ENCODE measurements at regions not wholly inside any gene's neighbourhood (a gene's known extent, or its start where the extent isn't known, plus 50 kb on each side); places are given as distances from the start of the nearest gene placed in this dataset.

DNA sequence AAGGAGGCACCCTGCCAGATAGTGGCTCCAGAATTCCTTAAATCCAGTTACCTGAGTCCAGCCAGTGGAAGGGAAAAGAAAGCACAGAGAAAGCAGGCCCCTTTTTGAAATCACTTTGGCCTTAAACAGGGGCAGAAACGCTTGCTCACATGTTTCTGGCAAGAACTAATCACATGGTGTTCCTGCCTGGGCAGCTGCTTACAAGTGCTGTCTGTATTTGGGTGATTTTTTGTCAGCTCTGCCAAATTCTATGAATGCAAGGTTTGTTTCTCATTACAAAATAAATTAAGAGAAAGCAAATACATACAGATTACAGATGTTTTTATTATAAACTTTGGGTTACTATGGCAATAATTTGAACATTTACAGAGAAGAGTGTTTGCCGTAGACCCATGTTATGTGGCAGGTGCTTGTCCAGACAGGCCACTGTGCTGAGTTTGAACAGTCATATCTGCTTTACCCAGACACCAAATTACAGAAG, 1237.8 kb downstream of the SLITRK5 start:
- no peak for ATAC-seq
- no peak for DNase-seq (ENCODE audit: low spot score in 2 of 2)
- peaks cover 4 to 8% of the 10 kb centered on the region in 2 donors for H3K9me3 Mint-ChIP-seq
- H3K36me3 Mint-ChIP-seq = peaks cover 0 to 7% of the 10 kb centered on the region in 2 donors
- H3K27ac Mint-ChIP-seq = no peak overlapping the region

DNA sequence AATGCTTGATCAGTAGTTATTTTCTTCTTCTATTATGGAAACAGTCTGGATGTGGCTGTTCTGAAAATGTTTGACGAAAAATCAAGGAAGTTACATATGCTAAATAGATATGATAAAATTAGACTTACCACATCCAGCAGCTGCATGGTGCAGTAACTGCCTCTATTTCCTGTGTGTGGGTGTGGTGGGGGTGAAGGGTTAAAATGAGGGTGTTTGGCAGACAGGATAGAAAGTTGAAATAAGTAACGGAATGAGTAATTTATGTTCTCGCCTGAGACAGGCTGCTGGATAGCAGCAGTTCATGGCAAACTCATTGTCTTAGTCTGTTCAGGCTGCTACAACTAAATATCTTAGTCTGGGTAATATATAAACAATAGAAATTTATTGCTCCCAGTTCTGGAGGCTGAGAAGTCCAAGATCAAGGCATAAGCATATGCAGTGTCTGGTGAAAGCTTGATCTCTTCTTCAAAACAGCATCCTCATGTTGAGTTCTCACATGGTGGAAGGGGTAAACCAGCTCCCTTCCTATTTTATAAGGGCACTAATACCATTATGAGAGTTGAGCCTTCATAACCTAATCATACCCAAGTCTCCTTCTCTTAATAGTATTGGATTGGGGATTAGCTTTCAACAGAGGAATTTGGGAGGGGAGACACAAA, 1248.9 kb downstream of the SLITRK5 start:
- peak in 1 of 2 donors; percentile 15 for DNase-seq (ENCODE audit: low spot score in 2 of 2)
- Mint-ChIP-seq H3K27ac (no peak overlapping the region), H3K9me3 (peaks cover 6 to 24% of the 10 kb centered on the region in 2 donors), H3K36me3 (peaks cover 0 to 13% of the 10 kb centered on the region in 2 donors)
- peak; percentile 80 to 96 for ATAC-seq

DNA sequence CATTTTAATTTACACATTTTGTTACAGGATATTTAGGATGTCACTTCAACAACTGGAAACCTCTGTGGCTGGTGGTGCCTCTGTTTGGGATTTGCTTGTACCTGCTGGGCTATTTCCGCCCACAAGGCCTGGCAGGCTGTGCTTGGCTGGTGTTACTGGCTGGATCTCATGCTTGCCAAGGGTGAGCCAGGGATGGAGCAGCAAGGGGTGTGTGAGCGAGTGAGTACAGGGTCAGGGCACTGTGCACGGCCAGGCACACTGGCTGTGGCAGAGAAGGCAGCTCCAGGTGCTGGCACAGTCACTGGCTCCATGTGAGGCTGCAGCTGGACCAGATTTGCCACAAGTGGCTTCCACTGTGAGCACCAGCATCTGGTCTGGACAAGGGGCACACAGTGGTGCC, 1254.8 kb downstream of the SLITRK5 start:
- Mint-ChIP-seq H3K36me3 (peaks cover 0 to 13% of the 10 kb centered on the region in 2 donors), H3K9me3 (peaks cover 3 to 9% of the 10 kb centered on the region in 2 donors), H3K27ac (no peak overlapping the region)
- ATAC-seq (no peak), DNase-seq (ENCODE audit: low spot score in 2 of 2) (no peak)

DNA sequence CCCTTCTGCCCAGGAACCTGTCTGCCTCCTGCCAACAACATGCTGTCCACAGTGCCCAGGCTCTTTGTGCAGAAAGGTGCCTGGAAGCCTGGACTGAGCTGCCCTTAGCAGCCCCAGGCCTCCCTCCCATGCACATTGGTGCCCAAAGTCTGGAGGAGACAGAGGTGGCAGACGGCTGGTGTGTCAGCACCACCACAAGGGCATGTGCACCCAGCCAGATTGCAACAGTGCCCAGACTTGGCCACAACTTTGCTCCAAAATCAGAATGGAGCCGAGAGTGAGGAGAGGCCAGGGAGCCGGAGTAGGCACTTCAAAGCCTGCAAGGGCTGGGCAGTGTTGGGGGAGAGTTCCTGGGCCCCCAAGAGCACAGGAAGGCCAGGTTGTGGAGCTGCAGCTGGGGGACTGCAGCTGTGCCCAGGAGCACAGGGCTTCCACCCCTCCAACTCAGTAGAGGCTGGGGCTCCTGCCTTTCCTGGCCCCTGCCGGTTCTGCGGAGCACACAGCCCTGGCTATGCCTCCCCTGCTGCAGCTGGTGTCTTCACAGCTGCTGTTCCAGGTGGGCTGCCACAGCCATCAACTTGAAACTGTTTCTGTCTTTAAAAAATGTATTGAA, 1255.8 kb downstream of the SLITRK5 start:
- DNase-seq (ENCODE audit: low spot score in 2 of 2) (no peak), ATAC-seq (no peak)
- H3K36me3 Mint-ChIP-seq = peaks cover 0 to 13% of the 10 kb centered on the region in 2 donors
- H3K9me3 Mint-ChIP-seq = peaks cover 0 to 5% of the 10 kb centered on the region in 2 donors
- H3K27ac Mint-ChIP-seq = no peak overlapping the region

DNA sequence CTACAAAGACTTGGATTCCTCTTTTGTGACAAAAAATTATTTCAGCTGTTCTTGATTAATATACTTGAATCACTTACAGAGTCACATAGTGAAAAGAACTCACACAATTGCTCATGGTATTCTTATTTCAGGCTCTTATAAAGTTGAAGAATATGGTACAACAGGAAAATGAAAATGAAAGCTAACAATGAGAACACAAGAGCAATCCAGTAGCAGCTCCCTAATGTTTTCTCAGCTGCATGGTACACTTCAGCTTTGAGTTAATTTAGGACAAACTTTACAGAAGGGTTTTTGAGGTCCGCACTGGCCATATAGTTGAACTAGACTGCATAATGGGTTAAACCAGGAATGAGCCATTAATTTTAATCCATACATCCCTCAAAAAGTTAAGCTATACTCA, 1261.8 kb downstream of the SLITRK5 start:
- no peak for ATAC-seq
- peaks cover 0 to under 1% of the 10 kb centered on the region in 2 donors for H3K36me3 Mint-ChIP-seq
- H3K27ac Mint-ChIP-seq = no peak overlapping the region
- peaks cover 0 to 3% of the 10 kb centered on the region in 2 donors for H3K9me3 Mint-ChIP-seq
- no peak for DNase-seq (ENCODE audit: low spot score in 2 of 2)

DNA sequence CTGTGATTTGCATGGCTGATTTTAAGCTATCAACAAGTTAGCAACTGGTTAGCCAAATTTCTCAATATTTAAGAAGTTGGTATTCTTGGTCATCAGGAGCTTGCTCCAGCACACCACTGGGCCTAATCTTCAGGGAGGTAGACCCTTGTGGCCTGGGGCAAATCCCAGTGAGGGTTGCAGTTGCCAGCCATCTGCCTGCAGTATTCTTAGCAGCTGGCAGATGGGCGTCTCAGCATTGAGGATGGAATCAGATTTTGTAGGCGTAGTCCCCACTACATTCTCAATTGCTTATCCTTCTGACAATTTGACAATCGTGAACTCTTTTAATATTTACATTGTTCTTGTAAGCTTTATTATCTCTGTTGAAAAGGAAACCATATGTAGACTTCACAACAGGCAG, 1266.2 kb downstream of the SLITRK5 start:
- no peak for DNase-seq (ENCODE audit: low spot score in 2 of 2)
- Mint-ChIP-seq H3K27ac (no peak overlapping the region), H3K36me3 (no peaks in the 10 kb centered on the region), H3K9me3 (peaks cover 0 to under 1% of the 10 kb centered on the region in 2 donors)
- no peak for ATAC-seq

DNA sequence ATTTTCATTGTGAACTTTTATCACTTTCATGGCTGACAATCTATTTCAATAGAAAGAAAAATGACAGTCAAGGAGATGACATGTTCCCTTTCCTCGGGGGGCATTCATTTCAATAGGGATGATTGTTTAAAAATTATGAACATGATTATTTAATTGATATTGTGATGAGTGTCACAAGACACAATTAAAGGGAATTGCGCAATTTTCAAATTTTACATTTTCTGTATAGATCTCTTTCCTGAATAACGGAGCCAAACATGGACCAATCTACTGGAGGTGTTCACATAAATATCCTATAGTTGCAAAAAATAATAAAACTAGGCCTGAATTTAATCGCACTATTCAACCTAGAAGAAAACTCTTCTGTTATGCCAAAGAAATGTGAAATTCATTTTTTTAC, 1274.6 kb downstream of the SLITRK5 start:
- H3K27ac Mint-ChIP-seq = no peak overlapping the region
- H3K9me3 Mint-ChIP-seq = peaks cover 4 to 8% of the 10 kb centered on the region in 2 donors
- no peak for DNase-seq (ENCODE audit: low spot score in 2 of 2)
- no peaks in the 10 kb centered on the region for H3K36me3 Mint-ChIP-seq
- no peak for ATAC-seq

DNA sequence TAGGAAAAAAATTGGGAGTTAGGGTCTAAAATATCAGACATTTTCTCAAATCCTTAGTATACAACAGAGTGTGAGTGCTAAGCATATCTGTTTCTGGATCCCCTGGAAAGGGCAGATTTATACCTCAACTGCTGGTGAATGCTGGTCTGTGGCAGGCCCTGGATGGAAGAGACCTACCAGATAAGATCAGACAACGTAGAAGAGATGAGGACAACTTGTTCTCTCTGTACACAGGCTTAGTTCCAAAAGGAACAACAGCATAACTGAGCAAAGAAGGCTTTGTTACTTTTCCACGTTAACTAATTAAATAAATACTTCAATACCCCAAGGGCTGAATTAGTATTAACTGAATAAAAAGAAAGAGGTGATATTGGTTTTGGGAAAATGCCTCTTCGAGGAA, 1277.3 kb downstream of the SLITRK5 start:
- H3K36me3 Mint-ChIP-seq = no peaks in the 10 kb centered on the region
- DNase-seq (ENCODE audit: low spot score in 2 of 2) (no peak), ATAC-seq (no peak)
- H3K9me3 Mint-ChIP-seq = peaks cover 0 to 5% of the 10 kb centered on the region in 2 donors
- no peak overlapping the region for H3K27ac Mint-ChIP-seq

DNA sequence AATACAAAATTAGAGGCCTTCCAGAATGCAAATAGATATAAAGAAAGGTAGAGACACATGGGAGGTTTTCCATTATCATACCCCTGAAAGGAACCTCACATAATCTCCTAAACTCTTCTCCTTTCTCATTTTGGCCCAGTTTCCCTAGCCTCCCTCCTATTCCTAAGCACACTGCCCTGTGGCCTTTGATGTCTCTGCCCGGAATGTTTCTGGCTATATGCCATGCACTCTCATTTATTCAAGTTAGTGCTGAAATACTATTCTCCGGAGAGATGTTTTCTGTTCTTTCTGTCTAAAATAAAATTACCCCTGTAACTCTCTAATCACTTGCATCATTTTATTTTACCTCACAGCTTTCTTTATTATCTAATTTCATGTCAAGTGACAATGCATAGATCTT, 1287.7 kb downstream of the SLITRK5 start:
- ATAC-seq = no peak
- peaks cover 6 to 7% of the 10 kb centered on the region in 2 donors for H3K9me3 Mint-ChIP-seq
- DNase-seq (ENCODE audit: low spot score in 2 of 2) = no peak
- no peaks in the 10 kb centered on the region for H3K36me3 Mint-ChIP-seq
- no peak overlapping the region for H3K27ac Mint-ChIP-seq

DNA sequence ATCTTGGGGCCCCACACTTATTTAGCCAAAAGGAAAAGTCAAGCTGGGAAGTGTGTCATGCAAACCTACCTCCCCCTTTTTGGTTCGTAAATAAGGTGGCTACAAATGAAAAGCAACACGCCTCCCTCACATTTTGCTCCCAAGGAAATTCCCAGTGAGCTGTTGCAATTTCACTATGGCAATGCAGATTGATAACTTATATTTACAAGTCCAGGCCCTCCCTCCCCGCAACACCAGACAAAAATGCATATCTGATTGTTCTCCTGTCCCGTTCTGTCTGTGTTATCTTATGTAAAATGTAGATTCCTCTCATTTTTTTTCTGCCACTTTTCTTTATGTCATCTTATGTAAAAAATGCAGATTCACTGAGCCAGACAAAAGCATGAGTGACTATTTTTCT, 1305.3 kb downstream of the SLITRK5 start:
- Mint-ChIP-seq H3K27ac (no peak overlapping the region), H3K36me3 (no peaks in the 10 kb centered on the region), H3K9me3 (peaks cover 0 to 4% of the 10 kb centered on the region in 2 donors)
- no peak for DNase-seq (ENCODE audit: low spot score in 2 of 2)
- no peak for ATAC-seq

DNA sequence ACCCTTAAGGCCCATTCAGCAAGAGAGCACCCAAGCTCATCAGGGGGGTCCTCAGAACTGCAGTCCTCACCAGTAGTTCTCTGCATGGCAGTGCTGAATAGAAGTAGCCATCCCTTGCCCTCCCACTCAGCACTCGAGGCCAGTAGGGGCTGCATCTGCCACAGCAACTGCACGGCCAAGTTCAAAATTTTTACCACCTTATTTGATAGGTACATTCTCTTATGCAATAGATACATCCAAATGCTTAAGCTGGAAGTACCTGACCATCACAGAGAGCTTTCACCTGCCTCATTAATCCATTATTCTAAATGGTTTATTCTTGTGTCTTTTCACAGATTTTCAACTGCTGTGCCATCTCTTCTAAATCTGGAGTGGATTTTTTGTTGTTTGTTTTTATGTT, 1307.4 kb downstream of the SLITRK5 start:
- DNase-seq (ENCODE audit: low spot score in 2 of 2) = no peak
- ATAC-seq = no peak
- H3K9me3 Mint-ChIP-seq = no peaks in the 10 kb centered on the region
- H3K36me3 Mint-ChIP-seq = no peaks in the 10 kb centered on the region
- H3K27ac Mint-ChIP-seq = no peak overlapping the region

DNA sequence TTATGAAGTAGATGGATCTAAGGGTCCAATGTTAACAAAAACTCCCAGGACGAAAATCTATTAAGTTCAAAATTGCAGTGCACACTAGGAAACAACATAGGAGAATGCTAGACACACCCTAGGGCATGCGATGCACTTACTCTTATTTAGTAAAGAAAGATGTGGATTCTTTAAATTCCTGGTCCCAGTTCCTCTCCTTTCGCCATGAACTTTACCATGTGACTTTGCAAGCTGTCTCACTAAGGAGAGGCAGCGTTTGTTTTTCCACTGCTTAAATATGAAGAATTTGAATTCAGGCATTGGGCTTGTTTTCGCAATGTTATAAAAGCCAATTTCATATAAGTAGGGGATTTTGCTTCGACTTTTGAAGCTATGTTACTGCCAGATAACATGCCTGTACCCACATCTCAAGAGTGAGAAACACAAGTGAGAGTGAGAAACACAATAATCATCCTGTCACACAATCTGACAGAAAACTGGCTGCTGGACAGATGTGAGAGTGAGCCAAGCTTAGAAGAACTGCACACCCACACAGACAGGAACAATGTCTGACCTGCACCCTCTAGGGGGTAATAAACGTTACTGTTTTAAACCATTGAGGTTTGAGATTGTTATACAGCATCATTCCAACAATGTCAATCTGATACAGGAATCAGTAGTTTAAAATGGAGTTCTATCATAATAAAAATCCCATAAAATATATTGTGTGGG, 1308.4 kb downstream of the SLITRK5 start:
- no peak for DNase-seq (ENCODE audit: low spot score in 2 of 2)
- H3K27ac Mint-ChIP-seq = no peak overlapping the region

DNA sequence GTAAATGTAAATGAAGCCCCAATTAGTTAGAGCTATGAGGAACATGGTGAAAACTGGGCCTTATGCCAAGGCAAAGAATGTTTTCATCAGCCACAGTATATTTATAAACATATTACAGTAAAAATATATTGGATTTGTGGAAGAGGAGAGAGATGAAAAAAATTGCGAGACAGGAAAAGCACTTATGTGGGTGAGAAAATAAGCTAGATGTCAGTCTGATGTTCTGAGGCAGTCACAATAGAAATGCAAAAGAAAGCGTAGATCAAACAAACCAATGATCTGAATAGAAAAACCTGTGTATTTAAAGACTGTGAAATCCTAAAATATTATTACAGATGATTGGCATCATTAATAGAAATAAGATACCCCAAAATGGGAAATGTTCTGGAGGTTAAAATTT, 1332.5 kb downstream of the SLITRK5 start:
- Mint-ChIP-seq H3K36me3 (no peaks in the 10 kb centered on the region), H3K9me3 (peaks cover 5 to 7% of the 10 kb centered on the region in 2 donors), H3K27ac (no peak overlapping the region)
- DNase-seq (ENCODE audit: low spot score in 2 of 2) (no peak), ATAC-seq (no peak)

More for the DNA sequence above, 1308.4 kb downstream of the SLITRK5 start:
- Mint-ChIP-seq H3K9me3 (no peaks in the 10 kb centered on the region), H3K36me3 (no peaks in the 10 kb centered on the region)
- peak; percentile 22 to 74 for ATAC-seq

DNA sequence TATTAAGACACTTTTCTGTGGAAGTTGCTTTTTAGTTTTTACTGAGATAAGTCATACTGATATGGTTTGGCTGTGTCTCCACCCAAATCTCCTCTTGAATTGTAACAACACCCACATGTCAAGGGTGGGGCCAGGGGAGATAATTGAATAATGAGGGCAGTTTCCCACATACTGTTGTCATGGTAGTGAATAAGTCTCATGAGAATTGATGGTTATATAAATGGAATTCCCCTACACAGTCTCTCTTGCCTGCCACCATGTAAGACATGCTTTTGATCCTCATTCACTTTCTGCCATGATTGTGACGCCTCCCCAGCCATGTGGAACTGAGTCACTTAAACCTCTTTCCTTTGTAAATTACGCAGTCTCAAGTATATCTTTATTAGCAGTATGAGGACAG, 1340.4 kb downstream of the SLITRK5 start:
- Mint-ChIP-seq H3K36me3 (no peaks in the 10 kb centered on the region), H3K9me3 (peaks cover 10 to 11% of the 10 kb centered on the region in 2 donors), H3K27ac (no peak overlapping the region)
- DNase-seq (ENCODE audit: low spot score in 2 of 2) (no peak), ATAC-seq (no peak)

DNA sequence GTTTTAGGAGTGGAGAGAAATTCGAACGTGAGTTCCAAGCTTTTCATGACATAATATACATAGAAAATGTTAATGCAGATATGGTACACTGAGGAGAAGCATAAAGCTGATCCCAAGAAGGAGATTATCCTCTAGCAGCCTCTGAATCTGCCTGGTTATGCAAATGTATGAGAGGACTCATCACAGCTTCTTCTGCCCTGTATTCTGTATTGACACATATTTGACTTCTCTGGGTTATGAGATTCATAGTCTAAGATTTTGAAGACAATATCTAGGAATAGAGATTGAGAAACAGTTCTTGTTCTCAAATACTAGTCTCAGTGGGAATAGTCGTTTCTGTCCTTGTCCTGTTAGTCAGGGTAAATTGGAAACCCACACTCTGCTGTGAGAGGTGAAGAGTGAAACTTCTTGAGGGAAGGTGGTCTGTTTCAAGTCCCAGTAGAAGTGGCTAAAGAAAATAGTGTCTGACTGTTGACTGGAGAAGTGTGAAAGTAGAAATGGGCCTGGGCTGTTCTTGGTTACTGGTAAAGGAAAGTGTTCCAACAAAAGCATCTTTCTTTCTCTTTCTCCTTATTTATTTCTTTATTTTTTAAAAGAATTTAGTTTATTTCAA, 1356.6 kb downstream of the SLITRK5 start:
- Mint-ChIP-seq H3K9me3 (peaks cover 19 to 21% of the 10 kb centered on the region in 2 donors), H3K27ac (no peak overlapping the region), H3K36me3 (peaks cover 10 to 20% of the 10 kb centered on the region in 2 donors)
- DNase-seq (ENCODE audit: low spot score in 2 of 2) = peak in 1 of 2 donors; percentile 7
- ATAC-seq = peak; percentile 87 to 91

DNA sequence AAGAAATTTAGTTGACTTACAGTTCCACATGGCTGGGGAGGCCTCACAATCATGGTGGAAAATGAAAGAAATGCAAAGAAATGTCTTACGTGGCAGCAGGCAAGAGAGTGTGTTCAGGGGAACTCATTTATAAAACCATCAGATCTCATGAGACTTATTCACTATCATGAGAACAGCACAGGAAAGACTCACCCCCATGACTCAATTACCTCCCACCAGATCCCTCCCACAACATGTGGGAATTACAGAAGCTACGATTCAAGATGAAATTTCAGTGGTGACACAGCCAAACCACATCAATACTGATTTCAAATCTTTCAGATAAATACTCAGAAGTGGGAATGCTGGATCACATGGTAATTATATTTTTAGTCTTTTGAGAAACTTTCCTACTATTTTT, 1357.9 kb downstream of the SLITRK5 start:
- H3K27ac Mint-ChIP-seq = no peak overlapping the region
- peaks cover 18 to 29% of the 10 kb centered on the region in 2 donors for H3K36me3 Mint-ChIP-seq
- peaks cover 26 to 28% of the 10 kb centered on the region in 2 donors for H3K9me3 Mint-ChIP-seq
- peak; percentile 62 to 63 for ATAC-seq
- DNase-seq (ENCODE audit: low spot score in 2 of 2) = peak in 1 of 2 donors; percentile 5

DNA sequence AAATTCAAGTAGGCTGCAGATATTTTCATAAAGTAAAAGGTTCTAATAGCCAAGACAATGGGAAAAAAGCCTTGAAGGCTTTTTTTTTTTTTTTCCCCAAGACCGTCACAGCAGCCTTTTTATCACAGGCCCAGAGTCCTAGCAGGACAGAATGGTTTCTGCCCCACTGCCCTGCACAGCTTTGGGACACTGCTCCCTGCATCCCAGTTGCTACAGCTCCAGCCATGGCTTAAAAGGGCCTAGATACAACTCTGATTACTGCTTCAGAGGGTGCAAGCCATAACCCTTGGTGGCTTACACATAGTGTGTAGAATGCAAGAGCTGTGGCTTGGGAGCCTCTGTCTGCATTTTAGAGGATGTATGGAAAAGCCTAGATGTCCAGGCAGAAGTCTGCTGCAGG, 1362.8 kb downstream of the SLITRK5 start:
- Mint-ChIP-seq H3K27ac (no peak overlapping the region), H3K9me3 (peaks cover 12 to 17% of the 10 kb centered on the region in 2 donors), H3K36me3 (peaks cover 9 to 13% of the 10 kb centered on the region in 2 donors)
- DNase-seq (ENCODE audit: low spot score in 2 of 2) (no peak), ATAC-seq (no peak)
